ENCODE measurements at regions not wholly inside any gene's neighbourhood (a gene's known extent, or its start where the extent isn't known, plus 50 kb on each side); places are given as distances from the start of the nearest gene placed in this dataset.

- Mint-ChIP-seq H3K27me3 (no peaks in the 10 kb centered on the region), H3K4me1 (ENCODE audit: low read depth) (peaks cover 50% of the 10 kb centered on the region), H3K4me3 (no peak overlapping the region), H3K36me3 (ENCODE audit: low read depth) (peaks cover 16% of the 10 kb centered on the region), H3K27ac (peak overlapping the region; percentile 71), H3K9me3 (no peaks in the 10 kb centered on the region)
- ChIA-PET CTCF (interaction anchor here (1.1 kb wide), 1 partner anchor 11 kb away, joined by 3 read pairs; no protein-coding TSS in a partner anchor), POLR2A (interaction anchor here (0.7 to 1.7 kb wide), 4 partner anchors 11 to 226 kb away, joined by 3 to 8 read pairs (median 4); no protein-coding TSS in a partner anchor)
- no peak for TF ChIP-seq CTCF (IDR thresholded peaks at IDR 0.05)
- intact Hi-C loops (cut with micrococcal nuclease) = no loop called here
- ATAC-seq (no peak), DNase-seq (no peak)
Observed at GRCh38 chr22:40122792-40123191, 54.9 kb upstream of the TNRC6B start.

GRCh38 chr22:40123387-40123786, 54.3 kb upstream of the TNRC6B start:
- TF ChIP-seq CTCF (IDR thresholded peaks at IDR 0.05) = no peak
- H3K9me3 Mint-ChIP-seq = no peaks in the 10 kb centered on the region
- no peak for DNase-seq
- no peaks in the 10 kb centered on the region for H3K27me3 Mint-ChIP-seq
- peaks cover 16% of the 10 kb centered on the region for H3K36me3 Mint-ChIP-seq (ENCODE audit: low read depth)
- ChIA-PET POLR2A (interaction anchor here (1.7 kb wide), 1 partner anchor 11 kb away, joined by 8 read pairs; no protein-coding TSS in a partner anchor), CTCF (interaction anchor here (0.9 to 1.1 kb wide), 2 partner anchors 12 to 15 kb away, joined by 3 read pairs; no protein-coding TSS in a partner anchor)
- intact Hi-C loops (cut with micrococcal nuclease) = no loop called here
- no peak overlapping the region for H3K4me3 Mint-ChIP-seq
- no peak for ATAC-seq
- peaks cover 44% of the 10 kb centered on the region for H3K4me1 Mint-ChIP-seq (ENCODE audit: low read depth)
- H3K27ac Mint-ChIP-seq = peak overlapping the region; percentile 71
